Left renal cortex interstitium (tissue), 4 donors: ENCODE measurements at regions not wholly inside any gene's neighbourhood (a gene's known extent, or its start where the extent isn't known, plus 50 kb on each side); places are given as distances from the start of the nearest gene placed in this dataset.

Experiments used
- DNase-seq, 4 donors: peaks; one replicate each; pipeline ENCODE4 v3.0.0-alpha.2; 2013; ENCODE audit warnings: low read depth in 4 of 4, low spot score in 2 of 4, missing footprints in 1 of 4

DNA sequence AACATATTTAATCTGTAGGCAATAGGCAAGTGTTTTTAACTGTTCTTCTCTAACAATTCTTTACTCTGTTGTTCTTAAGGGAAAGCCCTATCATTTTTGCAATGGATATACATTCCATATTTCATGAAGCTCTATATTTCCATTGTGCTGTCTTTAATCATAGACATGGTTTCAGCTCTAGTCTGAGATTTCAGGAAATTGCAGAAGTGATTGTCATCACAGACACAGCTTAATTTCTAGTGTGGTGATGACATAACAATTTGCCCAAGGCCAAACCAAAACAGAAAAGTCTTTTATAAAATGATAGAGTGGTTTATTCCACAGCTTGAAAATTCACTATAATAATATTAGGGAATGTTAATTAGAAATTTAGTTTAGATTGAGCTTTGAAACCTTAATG lies 494.1 kb upstream of the SEMA3A start:
- no peak for DNase-seq

DNA sequence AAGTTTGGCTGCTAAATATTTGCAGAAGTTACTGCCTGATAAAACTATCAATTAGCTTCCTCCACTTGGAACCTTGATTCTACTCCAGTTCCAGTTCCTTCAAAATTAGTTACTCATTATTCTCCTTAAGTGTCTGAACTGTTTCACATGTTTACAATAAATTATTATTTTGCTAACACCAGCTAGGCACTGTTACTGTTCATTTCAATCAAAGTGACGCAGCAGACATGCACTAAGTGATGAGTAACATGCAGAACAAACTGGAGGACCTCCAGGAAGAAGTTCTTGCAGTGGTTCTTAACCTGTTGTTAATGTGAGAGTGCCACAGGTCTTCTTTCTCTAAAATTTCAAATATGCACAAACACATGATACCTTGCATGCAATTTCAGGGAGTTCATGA lies 491.8 kb upstream of the SEMA3A start:
- no peak for DNase-seq

DNA sequence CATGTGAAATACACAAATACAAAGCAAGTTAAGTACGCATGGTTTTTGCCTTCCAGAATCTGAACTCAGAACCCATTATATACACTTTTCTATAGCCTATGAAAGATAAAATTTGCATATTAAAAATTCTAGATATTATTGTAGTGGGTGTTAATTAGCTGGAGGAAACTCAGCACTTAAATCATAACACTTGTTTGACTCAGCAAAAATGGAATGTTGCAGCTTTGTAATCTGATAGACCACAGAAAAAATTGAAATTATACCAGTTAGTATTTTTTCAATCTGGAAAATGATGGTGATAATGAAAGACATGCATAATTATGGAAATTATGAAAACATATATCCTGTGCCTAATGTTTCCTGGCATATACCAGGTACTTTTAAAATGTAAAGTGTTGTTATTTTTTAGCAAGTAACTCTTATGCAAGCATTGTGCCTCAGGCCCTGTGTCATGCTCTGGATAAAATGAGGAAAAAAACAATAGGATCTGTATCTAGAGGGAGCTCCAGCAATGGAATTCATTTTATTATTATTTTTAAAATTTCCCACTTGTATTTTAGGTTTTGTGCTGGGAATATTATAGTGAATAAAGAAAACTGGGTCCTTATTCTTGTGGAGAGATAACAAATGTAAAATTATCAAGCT lies 490.4 kb upstream of the SEMA3A start:
- no peak for DNase-seq

DNA sequence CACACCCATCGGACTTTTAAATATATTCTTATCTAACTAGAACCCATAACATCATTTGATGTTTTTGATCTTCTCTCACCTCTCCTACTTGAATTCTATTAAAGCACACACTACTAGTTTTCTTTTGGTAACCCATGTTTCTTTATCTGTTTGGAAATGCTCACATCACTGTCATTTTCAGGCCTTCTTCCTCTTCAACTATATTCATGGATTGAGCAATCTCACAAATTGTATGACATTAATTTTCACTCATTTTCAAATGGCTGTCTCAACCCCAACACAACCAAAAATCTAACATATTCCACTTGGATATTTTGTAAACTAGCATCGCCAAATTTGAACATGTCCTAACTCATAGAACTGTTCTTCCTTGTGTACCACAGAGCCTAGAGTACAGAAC lies 488.0 kb upstream of the SEMA3A start:
- no peak for DNase-seq

DNA sequence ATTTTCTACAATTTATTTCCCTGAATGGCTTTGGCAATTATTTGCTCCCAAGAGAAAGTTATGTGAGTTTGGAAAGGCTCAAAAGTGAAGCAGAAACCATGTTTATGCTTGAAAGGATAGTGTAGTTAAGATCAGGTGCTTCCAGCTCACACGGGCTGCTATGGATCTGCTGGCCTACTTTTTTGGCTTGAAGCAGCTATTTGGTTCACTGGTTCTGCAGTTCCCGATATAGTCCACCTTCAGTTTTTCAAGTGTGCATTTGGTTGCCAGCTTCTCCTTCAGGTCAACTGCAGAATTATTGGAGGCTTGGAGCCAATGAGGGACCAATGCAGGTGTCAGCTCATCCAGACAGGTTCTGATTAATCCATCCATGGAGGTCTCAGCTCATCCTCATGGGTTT lies 484.3 kb upstream of the SEMA3A start:
- no peak for DNase-seq

DNA sequence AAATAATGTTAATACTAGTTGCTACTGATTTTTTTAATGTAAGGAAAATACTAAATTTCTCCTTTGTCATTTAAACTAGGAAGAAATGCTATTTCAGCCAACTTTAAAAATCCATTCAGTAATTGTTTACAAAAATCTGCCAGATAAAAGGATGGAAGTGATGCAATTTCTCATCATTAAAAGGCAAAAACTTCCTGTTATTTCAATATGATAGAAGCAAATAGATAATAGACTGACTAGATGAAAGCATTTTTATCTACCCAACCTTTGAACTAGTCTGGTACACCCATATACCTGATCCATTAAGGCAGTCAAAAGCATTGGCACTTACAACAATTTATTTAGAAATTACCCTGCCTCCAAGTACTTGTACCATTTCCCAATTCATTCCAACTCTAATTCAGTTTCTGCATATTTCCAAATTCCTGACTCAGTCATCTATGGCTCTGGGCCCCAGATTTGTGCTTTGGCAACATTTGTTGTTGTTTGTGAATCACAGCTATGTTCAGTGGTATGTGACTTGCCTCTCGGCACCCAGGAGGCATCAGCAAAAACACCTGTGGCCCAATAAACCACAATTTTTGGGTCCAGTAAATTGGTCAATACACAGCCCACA lies 482.6 kb upstream of the SEMA3A start:
- no peak for DNase-seq

DNA sequence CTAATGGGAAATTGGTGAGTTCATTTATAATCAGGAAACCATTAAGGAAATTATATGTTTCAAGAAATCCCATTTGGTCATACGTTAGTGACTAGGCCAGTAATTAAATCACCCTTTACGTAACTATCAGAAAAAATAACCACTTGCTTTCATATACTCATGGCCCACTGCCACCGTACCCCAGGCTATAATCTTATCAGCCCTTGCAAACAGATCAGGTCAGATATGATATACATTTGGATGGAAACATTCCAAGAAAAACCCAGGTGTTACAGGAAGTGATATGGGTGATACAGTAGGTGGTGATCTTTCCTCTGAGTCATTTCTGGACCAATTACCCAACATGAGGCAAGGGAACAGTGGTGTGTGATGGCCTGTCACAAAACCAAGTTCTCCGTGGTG lies 481.0 kb upstream of the SEMA3A start:
- DNase-seq: no peak

DNA sequence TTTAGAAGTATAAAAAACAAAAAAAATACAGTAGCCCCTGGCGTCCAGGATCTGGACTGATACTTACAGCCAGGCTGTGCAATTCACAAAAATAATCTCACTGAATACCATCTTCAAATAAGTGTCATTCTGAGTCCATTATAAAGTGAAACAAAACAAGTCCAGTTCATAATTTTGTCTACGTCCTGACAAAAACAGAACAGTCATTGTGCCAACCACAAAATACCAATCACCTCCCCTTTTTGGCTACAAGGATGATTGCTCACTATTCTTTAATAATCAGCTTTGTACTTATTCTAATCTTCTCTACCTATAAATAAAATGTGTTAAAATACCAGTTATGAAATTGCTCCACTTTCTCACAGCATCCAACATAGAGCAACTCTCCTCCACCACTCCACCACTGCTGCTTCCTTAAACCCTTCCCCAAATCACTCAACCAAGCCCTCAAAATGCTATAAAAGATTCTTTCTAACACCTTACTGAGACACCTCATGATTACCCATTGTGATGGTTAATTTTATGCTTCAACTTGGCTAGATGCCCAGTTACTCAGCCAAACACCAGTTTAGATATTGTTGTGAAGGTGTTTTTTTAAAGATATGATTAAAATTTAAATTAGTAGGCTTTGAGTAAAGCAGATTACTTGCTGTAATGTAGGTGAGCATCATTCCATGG lies 479.8 kb upstream of the SEMA3A start:
- no peak for DNase-seq

DNA sequence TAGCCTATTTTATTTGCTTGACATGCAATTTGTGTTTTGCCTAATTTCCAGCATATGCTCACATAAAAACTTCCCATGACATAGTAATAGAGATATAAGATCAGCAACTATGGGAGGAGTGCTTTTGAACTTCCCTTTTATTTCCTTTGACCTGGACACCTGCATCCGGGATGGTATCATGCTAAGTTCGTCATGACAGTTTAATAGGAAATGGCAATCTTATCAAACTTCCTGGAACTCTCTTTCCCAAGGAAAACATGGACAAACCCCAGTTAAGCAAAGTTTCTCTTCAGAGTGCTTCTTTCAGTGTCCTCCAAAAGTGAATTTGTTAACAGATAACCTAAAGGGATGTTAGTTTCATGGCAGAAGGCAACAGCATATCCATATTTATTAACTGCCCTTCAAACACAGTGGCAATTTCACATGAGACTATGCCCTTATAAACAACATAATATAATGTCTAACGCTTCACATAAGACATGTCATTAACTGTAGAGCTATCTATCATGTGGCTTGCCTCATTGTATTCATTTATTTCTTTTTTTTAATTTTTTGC lies 474.7 kb upstream of the SEMA3A start:
- no peak for DNase-seq

DNA sequence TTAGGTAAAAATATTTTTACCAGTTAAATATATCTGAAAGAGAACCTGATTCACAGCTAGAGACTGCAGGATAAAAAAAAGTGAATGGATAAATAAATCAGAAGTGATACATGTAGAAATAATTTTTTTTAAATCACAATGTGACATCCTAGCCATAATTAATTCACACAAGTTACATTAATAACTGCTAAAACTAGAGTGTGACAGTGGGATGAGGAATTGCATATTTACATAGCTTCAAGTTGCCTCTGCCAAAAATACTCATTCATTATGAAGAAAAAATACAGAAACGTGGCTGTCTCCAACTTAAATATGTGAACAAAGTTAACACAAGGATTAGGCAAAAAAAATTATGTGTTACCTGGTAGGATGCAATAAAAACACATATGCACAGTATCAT lies 473.5 kb upstream of the SEMA3A start:
- DNase-seq: no peak

DNA sequence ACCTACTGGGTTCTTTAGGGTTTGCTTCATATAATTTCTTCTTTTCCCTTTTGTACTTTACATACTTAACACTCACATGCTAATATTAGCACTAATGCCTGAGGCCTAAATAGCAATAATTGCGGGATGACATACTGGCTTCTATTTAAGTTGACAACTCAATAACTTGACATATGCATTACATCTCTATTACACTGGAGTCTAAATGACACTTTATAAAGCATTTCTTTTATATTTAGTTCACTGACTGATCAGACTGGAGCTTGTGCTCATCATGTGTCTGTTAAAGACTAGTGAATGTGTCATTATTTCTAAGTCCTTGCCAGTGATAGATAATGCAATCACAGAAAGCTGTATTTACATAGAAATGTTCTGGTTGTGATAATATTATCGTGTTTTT lies 472.1 kb upstream of the SEMA3A start:
- no peak for DNase-seq

DNA sequence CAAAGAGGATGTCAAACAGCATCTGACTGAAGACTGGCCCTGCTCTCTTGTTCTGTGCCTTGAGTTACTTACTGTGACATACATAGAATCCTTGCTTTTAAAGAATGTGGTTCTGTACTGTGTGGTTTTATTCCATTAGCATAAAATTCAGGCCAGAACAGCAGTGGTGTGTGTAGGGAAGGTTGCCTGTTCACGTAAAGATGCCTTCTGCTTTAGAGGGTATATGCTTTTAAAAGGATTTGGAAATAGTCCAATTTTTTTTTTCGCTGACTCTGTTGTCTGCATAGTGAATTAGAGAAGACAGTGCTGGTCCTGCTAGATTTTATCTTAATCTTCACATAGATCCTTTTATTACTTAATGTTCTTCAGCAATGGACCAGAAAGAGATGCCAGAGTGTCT lies 470.8 kb upstream of the SEMA3A start:
- no peak for DNase-seq

DNA sequence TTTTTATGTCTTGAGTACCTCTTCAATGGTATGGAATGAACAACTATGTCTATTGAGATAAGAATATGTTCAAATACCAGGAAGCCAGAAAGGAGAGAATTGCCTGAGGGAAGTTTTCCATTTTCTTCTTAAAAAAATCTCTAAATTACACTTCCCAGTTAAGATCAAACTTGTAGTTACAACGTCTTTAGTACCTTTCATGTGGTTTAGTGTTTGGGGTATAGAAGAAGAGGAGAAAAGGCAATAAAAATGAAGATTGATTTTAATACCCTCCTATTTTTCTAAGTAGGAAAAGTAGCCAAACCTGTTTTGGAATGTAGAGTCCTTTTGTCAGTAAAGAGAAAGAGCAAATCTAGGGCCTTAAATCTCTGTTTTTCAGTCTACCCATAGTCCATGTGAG lies 470.0 kb upstream of the SEMA3A start:
- no peak for DNase-seq

DNA sequence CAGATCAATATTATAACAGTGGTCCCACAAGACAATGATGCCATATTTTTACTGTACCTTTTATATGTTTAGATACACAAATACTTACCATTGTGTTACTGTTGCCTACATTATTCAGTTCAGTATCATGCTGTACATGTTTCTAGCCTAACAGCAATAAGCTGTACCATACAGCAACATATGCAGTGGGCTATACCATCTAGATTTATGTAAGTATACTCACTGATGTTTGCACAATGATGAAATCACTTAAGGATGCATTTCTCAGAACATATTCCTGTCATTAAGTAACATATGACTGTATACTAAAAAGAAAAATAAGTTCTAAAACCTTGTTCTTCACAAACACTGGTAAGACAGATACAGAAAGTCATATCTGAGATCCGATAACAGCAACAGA lies 468.6 kb upstream of the SEMA3A start:
- no peak for DNase-seq

DNA sequence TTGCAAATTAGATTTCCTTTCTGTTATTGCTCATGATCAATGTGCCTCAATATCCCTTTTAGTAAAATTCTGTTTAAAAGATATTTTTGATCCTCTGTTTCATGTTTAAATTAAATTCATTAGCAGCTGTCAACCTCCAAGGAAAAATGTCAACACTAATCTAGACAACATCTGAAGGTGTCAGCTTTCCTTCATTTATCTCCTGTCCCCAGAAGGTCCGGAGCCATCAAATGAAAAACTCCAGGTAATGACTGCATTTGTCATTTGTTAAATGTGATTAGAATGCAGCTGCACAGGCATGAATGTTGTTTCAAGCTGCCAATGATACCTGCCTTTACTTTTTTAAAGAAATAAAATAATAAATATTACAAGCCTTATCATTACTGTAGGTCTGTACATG lies 463.7 kb upstream of the SEMA3A start:
- no peak for DNase-seq

DNA sequence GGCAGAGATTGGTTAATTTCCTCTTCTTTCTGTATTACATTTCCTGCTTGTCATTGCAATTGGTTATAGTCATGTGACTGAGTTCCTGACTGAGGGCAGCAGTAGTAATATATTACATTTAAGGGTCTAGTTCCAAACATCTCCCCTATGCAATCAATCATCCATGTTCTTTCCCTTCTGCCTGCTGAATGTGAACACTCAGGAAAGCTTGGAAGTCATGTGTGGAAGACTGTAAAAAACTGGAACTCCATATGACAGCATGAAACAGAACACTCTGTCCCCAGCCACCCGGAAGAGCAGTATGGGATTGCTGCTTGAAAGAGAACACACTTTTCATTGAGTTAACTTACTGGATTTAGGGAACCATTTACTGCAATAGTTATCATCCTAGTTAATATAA lies 459.7 kb upstream of the SEMA3A start:
- DNase-seq: no peak

DNA sequence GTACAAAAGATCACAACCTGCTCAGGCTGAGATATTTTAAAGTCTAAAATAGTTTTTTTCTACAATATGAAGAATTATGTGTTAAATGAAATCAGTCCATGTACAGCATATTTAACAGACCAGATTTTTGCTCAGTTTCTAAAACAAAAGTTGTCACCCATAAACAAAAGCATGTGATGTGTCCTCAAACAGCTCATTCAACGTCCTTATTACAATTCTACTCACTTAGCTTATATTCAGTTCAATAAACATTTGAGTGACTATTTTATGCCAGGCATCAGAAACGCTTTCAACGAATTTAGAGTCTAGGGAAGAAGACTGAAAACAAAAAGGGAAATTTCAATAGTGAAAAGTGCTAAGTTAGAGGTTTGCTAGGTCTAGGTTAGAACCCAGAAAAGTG lies 457.3 kb upstream of the SEMA3A start:
- DNase-seq: no peak

DNA sequence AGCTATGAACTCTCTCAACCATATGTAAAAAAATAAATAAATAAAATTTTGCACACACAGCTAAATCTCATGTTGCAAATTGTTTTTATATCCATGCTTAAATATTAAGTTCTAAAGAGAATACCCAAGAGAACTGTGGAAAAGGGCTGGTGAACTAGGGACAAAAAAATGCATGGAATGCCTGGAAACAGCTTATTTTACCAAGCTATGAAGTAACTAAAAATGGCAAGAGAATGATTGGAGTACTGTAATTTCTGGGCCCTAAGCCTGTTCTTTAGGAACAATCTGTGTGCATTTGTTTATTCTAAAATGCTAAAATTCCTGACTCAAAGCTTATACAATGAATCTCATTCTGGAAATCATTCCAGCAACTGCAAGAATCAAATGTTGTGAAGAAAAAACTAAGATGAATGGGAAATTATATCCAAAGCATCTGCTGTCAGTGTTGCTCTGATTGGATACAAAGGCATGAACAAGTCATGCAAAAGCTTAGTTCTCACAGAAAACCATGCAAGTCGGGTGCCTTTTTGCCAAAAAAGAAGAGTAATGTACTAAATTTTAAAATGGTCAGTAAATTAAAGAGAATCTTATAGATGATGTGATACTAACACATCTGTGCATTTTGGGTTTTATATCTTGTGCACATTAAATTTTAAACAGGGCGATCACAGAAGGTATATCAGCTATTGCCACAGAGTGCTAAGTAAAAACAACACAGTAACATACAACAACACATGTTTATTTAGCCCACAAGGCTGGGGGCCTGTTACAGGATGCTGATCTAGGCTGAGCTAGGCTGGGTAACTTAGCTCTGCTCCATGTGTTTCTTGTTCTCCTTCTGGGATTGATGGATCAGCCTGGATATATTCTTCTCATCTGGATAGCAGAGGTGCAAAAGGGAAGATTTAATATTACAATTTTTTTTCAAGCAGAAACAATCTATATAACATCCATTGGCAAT lies 453.5 kb upstream of the SEMA3A start:
- DNase-seq: no peak

DNA sequence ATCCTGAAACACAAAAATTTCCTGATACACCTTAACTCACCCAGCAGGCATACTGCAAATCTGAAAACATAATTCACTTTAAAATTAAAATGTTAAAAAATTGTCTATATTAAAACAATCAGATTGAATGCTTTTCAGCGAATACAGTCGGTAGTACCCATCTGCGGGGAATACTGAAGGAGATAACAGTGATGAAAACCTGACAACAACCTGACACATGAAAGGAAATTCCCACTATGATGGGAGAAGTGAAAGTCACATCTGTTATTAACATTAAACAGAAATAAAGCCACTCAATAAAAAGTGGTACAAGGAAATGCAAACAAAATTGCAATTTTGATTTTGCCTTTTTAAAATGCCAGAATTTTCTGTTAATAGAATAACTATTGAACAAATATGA lies 448.0 kb upstream of the SEMA3A start:
- no peak for DNase-seq

DNA sequence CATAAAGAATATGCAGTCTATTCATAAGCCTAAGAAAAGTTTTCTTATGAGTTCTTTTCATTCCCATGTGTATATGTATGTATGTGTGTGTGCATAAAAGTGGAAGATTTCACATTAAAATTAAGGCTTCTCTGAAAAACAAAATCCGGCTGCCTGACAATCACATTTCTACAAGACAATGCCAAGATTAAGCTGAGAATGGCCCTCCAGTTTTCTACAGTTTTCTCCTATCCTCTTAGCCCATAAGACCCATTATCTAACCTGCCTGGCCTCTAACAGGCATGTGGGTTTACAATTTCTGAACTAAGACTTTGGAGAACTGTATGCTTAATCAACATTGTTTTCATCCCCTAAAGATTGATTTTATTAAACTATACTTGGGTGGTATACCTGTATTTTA lies 446.0 kb upstream of the SEMA3A start:
- no peak for DNase-seq

DNA sequence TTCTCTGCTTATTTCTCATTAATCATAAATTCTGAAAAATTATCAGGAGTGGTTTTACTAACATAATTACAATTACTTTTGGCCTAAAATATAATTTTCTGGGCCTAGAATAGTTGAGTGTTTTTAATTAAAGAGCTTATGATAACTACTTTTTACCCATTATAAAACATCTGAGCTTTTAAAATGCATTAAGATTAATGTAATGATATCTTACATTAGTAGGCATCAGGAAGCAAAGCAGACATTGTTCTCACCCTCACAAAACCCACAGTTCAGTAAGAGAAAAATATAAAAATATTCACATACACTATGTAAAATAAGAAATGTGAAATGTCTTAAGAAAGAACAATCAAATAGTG lies 443.7 kb upstream of the SEMA3A start:
- no peak for DNase-seq
